GM12875 (cell line): ENCODE measurements at regions not wholly inside any gene's neighbourhood (a gene's known extent, or its start where the extent isn't known, plus 50 kb on each side); places are given as distances from the start of the nearest gene placed in this dataset.

Experiments used
- H3K4me3 ChIP-seq: one replicate; pipeline ENCODE4 v1.5.1; 2011; ENCODE audit warnings: low read depth, low read length, control low read depth
- CTCF ChIP-seq: IDR thresholded peaks from 2 replicates; pipeline ENCODE4 v1.5.1; 2011; ENCODE audit warnings: low read depth, mild to moderate bottlenecking, control low read depth, inconsistent platforms, low read length, moderate library complexity, borderline replicate concordance; ENCODE audit not compliant: insufficient read depth

GRCh38 chr14:97217111-97217885 lies 420.1 kb downstream of the VRK1 start:
- no peak for TF ChIP-seq CTCF
- no peak overlapping the region for H3K4me3 ChIP-seq

GRCh38 chr14:97218274-97218673 lies 421.1 kb downstream of the VRK1 start:
- TF ChIP-seq CTCF = no peak
- no peak overlapping the region for H3K4me3 ChIP-seq

GRCh38 chr14:97218691-97219430 lies 421.7 kb downstream of the VRK1 start:
- TF ChIP-seq CTCF = no peak
- peak overlapping the region; percentile 46 for H3K4me3 ChIP-seq

GRCh38 chr14:97219431-97220017 lies 422.3 kb downstream of the VRK1 start:
- TF ChIP-seq CTCF = no peak
- no peak overlapping the region for H3K4me3 ChIP-seq

- H3K4me3 ChIP-seq = no peak overlapping the region
- no peak for TF ChIP-seq CTCF
These were observed 424.5 kb downstream of the VRK1 start for GRCh38 chr14:97221572-97222285.

GRCh38 chr14:97224016-97224415 lies 426.8 kb downstream of the VRK1 start:
- no peak overlapping the region for H3K4me3 ChIP-seq
- TF ChIP-seq CTCF = no peak
